Endometrium (tissue), 2 donors: ENCODE measurements at regions not wholly inside any gene's neighbourhood (a gene's known extent, or its start where the extent isn't known, plus 50 kb on each side); places are given as distances from the start of the nearest gene placed in this dataset.
"Not testable (repeated sequence)": the region's sequence is repeated elsewhere in the genome, so short reads cannot be mapped to it uniquely, and the experiment has no call there.

Experiments
- FAIRE-seq: peaks from 2 replicates; lab custom pipeline; 2012; peaks lifted over from hg19 to GRCh38; lab: Jason Lieb, UNC
- donor health status: control.
- donor health status: control.

DNA sequence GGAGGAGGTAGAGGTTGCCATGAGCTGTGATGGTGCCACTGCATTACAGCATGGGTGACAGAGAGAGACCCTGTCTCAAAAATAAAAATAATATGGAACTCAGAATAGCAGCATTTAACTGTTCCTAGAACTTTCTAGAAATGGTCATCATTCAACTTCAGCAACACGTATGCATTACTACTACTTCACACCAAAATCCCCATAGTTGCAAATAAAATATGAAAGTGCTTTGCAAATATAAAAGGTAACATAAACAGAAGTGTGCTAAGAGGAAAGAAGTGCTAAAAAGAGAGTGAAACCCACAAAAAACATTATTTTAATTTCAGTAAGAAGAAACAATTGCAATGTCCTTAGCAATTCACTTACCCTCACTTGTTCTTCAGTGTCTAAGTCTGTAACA lies 169.7 kb upstream of the NUDT4 start:
- no peak for FAIRE-seq

DNA sequence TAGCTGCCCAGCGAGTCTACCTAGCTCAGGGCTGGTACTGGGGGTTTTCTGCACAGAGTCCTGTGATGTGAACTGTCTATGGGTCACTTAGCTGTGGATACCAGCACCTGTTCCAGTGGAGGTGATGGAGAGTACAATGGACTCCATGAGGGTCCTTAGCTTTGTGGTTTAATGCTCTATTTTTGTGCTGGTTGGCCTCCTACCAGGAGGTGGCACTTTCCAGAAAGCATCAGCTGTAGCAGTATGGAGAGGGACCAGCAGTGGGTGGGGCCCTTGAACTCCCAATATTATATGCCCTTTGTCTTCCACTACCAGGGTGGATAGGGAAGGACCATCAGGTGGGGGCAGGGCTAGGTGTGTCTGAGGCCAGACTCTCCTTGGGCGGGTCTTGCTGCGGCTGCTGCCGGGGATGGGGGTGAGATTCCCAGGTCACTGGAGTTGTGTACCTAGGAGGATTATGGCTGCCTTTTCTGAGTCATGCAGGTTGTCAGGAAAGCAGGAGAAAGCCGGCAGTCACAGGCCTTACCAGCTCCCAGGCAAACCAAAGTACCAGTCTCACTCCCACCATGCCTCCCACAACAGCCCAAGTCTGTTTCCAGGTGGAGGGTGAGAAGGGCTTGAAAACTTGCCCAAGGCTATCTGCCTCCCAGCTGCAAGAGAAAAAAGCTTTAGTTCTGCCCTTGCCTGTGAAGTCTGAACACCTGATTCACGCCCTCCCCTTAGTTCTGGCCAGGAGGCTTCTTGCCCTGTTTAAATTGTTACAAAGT lies 163.0 kb upstream of the NUDT4 start:
- FAIRE-seq = no peak

DNA sequence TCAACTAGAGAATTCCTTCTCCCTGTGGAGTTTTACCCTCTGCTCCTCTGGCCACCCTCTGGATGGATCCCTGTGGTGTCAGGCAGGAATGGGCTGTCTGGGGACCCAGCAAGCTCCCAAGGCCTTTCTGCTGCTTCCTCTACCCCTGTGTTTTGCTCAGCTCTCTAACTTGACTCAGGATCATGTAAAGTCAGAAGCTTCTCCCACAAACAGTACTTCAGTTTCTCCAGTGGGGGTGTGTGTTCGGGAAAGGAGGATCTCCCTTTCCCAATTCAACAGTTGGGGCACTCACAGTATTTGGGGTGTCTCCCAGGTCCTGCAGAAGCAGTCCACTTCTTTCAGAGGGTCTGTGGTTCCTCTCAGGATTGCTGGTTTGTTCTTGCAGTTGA lies 162.4 kb upstream of the NUDT4 start:
- no peak for FAIRE-seq

DNA sequence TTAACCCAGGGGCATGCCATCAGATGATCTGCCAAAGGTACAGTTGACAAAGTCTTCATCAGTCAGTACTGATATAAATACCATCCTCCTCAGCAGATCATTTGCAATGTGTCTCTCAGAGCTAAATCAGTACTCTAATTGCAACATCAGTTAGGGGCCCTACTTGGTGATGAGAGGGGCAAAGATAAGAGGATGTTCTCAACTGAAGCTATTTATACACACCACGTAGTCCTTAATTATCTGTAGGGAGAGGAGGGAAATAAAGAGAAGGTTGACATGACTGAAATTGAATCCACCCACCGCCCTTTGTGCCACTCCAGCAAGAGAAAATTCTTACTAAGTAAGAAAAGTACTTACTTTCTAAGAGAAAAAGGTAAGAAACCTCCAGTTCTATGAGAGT lies 157.8 kb upstream of the NUDT4 start:
- no peak for FAIRE-seq

DNA sequence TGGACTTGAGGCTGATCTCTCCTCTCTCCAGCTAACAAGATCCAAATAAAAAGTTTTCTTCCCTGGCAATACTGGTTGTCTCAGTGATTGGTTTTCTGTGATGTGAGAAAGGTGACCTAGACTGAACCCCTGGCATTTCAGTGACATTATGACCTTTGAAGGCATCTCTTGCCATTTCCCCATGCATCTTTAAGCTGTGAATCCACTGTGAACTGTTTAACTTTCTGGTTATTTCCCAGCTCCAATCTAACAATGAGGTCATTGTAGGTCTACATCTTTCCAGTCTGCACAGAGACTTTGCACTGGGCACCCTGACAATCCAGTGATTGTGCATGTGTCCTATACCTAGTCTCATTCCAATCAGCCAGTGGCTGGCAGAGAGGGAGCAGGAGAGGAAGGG lies 155.9 kb upstream of the NUDT4 start:
- FAIRE-seq = no peak

DNA sequence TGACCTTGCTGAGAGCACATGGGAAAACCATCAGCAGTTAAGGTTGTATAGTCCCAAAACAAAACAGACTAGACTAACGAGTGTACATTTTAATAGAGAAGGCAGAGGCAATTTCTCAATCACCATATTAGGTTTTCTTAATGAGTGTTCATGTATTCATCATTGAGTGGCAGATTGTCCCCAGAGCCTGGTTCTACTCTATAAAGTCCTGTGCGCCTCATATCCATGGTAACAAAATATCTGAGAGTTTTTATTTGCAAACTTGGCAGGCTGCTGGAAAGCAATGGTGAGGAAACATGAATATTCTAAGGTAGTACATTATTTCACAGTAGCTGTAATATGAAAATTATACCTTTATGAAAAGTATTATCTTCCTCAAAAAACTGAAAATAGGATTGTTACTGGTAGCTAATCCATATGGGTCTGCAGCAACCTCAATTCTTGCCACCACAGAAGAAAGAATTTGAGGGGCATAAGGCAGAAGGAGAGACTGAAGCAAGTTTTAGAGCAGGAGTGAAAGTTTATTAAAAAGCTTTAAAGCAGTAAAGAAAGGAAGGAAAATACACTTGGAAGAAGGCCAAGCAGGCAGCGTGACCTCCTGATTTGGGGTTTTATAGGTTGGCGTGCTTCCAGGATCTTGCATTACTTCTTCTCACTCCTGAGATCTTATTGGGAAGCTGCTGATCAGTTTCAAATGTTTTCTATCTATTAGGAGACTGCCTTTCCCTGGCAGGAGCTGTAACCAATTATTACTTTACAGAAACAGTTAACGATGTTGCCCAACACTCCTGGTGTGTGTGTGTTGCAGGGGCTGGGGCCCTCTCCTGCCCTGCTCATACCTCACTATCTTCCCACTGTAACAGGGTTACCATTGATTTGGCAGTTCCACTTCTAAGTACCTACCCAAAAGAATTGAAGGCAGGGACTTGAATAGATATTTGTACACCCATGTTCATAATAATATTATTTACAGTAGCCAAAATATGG lies 154.0 kb upstream of the NUDT4 start:
- FAIRE-seq = no peak

DNA sequence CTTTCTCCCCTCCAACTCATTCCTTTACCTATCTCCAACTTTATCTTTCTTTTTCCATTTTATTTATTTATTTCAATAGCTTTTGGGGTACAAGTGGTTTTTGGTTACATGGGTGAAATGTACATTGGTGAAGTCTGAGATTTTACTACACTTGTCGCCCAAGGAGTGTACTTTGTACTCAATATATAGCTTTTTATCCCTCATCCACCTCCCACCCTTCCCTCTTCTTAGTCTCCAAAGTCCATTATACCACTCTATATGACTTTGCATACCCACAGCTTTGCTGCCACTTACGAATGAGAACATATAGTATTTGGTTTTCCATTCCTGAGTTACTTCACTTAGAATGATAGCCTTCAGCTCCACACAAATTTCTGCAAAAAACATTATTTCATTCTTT lies 152.6 kb upstream of the NUDT4 start:
- FAIRE-seq = no peak

DNA sequence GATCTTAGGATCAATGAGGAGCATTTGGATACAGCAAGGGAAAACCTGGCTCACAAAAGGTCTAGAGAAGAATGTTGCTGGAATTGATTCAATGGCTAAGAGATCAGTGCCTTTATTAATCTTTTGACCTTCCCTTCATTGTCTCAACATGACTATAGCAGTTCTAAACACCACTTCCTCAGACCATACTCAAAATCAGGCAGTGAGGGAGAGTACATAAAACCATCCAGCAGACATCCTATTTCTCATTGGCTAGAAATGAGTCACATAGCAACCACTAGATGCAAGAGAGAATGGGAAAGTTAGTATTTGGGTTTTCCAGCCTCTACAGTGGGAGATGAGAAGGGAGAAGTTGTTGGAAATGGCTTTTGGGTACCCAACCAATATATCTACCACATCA lies 151.4 kb upstream of the NUDT4 start:
- no peak for FAIRE-seq

DNA sequence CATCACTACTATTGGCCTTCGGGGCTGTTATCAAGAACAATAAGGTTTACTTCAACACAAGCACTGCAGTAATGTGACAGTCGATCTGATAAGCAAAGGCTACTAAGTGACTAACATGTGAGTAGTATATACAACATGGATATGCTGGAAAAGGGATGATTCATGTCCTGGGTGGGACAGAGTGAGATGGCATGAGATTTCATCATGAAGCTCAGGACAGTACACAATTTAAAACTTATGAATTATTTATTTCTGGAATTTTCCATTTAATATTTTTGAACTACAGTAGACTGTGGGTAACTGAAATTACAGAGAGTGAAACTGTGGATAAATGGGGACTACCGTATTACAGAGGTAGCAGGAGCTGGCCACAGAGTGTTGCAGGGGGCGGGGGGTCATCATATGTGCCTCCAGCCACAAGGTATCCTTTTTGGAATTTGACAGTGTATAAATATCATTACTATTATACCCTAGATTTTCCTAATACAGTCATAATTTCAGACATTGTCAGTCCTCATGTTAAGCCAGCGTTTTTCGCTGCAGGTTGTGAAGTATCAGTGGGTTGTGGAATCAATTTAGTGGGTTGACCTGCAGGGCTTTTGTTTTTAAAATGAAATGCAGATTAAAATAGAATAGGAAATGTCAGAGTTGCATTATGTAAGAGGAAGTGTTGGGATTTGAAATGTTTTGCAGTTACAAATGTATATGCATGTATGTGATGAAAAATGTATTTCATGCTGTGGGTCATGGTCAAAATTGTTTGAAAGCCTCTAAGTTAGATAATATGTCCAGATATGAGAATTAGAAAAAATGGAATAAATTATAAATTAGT lies 148.0 kb upstream of the NUDT4 start:
- FAIRE-seq = no peak

DNA sequence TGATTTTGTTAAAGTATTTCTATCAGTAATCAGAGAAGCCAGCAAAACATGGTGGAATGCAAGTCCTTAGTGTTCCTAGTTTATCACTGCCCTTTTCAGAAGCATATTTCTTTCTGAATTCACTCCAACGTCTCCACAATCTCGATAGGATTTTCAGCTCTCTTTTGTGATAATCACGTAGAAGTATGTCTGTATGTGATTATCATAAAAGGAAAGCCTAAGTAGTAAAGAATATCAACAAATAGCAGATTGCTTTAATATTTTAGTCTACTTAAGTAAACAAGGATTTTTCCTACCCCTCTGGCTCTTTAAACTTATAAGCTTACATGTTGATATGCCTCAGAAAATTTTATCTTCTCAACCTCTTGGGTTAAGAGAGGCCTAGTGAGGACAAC lies 147.4 kb upstream of the NUDT4 start:
- no peak for FAIRE-seq

DNA sequence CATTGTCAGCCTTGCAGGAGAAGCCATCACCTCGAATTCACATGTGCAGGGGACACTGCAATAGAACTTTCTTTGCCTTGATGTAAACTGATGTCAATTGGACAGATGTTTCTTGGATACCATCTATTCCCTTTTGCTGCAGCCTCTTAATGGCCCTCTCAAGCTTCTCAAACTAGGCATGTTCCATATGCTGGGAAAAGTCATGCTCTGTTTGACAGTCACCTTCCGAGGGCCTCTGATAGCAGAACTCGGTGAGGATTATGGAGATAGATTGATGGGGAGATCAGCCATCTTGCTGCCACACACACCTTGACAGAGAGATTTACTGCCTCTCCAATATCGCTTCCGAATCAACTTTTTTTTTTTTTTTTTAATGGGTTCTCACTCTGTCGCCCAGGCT lies 145.8 kb upstream of the NUDT4 start:
- FAIRE-seq = no peak

DNA sequence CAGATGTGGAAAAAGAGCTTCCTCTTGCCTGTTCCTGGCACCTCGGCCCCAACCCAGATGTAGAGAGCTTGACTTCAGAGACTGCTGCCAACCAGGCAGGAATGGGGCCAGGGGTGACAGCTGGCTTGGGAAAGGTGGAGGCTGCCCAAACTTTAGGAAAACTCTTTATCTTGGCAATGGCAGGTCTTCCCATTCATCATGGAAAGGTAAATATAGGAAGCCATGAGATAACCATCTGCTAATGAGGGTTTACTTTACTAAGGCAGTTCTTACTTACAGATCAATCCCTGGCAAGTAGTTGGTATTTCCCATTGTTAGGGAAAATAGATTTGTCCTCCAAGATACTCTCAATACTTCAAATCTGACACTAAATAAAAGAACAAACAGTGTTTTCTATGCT lies 143.1 kb upstream of the NUDT4 start:
- no peak for FAIRE-seq

DNA sequence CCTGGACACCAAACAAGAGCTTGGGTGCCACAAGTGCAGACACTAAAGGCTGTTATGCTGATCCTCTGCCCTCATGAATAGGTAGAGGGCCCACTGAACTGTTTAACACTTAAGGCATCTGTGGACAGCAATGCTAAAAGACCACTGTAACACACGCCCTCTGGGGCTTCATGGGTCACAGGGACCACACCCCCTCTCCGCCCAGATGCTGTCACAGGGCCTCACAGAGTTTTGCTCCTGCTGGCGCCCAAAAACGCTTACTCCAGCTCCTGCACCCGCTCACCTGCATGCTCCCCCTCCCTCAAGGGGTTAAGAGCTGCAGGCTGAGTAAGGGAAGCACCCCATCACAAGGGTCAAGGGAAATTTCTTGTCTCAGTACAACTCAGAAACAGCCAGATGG lies 141.8 kb upstream of the NUDT4 start:
- no peak for FAIRE-seq

DNA sequence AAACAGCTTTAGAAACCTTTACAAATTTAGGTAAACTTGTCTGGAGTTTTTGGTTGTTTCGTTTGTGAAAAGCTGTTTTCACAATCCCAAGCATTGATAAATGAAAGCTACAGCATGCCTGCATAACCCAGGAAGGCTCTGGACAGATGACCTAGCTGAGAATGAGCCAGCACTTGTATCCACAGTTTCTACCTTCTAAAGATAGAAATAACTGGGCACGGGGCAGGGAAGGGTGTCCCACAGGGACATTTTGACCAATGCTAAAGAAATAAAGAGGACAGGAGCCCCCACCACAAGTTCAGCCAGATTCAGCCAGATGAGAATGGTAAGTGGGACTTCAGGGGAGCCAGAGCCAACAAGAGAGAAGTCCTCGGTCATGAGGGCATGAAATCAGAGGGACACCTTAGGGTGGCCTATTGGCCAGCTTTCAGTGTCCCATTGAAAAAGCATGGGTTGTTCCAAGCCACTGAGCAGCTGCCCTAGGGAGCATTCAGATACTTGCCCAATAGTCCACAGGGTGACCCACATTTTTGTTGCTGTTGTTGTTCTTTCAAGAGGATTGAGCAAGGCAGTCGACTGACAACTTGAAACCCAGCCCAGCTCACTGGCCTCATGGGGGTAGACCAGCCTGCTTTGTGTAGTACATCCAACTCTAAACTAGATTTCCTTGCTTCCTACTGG lies 140.3 kb upstream of the NUDT4 start:
- no peak for FAIRE-seq

DNA sequence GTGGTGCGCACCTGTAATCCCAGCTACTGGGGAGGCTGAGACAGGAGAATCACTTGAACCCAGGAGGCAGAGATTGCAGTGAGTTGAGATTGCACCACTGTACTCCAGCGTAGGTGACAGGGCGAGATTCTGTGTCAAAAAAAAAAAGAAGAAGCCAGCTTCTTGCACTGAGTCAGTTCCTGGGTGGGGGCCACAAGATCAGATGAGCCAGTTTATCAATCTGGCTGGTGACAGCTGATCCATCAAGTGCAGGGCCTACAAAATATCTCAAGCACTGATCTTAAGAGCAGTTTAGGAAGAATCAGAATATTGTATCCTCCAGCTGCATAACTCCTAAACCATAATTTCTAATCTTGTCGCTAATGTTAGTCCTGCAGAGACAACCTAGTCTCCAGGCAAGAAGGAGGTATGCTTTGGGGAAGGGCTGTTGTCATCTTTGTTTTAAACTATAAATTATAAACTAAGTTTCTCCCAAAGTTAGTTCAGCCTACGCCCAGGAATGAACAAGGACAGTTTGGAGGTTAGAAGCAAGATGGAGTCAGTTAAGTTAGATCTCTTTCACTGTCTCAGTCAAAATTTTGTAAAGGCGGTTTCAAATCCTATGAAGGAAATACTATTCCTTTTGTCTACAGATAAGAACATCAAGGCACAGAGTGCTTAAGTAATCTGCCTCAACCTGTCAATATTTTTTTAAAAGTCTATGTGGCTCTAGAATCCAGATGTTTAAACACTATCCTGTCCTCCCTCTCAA lies 139.0 kb upstream of the NUDT4 start:
- FAIRE-seq = not testable (repeated sequence)

DNA sequence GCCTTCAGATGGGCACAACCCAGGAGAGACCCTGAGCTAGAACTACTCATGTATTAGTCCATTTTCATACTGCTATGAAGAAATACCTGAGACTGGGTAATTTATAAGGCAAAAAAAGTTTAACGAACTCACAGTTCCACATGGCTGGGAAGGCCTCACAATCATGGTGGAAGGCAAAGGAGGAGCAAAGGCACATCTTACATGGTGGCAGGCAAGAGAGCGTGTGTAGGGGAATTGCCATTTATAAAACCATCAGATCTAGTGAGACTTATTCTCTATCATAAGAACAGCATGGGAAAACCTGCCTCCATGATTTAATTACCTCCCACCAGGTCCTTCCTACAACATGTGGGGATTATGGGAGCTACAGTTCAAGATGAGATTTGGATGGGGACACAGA lies 137.9 kb upstream of the NUDT4 start:
- not testable (repeated sequence) for FAIRE-seq

DNA sequence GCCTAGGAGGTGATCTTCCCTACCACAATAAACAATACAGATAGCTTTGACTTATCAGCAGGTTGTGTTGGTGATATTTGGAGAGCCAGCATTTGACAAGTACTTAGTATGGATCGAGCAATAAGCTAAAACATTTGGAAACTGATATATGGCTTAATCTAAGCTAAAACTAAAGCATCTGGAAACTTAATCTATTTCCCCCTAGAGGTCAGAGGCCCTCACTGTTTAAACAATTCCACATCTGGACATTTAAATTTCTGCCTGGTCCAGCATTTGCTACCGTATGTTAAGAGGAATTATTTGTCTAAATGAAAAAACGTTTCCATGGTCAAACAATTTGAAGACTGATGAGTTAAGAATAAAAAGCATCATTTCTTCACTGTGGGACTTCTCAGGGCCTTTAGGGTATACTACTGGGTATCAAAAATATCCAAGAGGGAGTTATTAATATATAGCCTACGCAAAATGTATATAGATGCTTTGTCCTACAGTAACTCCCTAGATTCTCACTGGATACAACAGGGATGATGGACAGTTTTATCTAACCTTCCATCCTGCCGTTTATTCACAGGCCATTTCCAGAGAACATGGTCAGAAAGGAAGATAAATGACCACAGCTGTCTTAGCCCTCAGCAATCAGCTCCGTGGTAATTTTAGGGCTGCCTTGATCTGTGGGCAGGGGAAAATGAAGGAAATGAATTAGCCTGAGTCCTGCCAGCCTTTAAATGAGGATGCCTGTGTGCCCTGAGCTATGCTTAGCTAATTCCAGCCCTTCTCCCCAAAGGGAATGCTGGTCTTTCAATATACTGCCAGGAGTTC lies 135.4 kb upstream of the NUDT4 start:
- FAIRE-seq = no peak

DNA sequence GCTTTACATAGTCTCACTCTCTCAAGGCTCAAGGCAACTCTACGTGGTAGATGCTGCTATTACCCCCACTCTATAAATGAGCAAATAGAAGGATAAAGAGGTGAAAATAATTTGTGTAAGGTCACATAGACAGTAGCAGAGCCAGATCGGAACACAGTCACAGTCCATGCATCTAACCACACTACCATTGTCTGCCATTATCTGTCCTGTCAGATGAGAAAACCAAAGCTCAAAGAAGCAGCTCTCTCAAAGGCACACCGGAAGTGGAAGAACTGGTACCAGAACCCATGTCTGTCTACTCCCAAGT lies 134.4 kb upstream of the NUDT4 start:
- no peak for FAIRE-seq

DNA sequence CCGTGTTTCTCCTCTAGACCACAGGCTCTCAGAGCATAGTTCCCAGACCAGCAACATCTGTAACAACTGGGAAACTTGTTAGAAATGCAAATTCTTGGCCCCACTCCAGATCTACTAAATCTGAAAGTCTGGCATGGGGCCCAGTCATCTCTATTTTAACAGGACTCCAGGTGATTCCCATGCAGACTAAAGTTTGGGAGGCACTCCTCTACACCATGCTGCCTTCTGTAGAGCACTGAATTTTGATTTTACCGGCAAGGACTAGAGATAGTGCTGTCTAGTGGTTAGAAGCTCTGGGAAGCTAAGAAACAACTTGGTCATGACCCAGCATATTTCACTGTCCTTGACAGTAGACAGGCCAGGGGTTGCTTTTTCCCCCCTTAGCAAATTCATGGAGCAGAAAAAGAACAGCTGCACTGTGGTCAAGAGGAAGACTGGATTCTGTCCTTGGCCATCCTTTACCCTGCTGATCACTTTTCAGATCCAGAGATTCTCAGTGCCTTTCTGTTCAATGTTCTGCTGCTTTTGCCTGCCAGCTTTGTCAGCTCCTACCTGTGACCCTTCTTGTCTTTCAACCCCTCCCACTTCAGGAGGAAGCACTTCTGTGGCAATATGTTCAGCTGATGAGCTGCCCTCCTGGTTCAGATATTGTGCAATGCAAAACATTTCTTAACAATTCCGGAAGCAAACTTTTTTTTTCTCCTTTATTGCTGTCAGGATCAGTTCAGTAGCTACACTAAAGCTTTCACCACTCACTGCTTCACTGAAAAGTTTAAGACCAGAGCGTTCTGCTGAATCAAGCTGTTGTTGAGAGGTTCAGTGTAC lies 133.8 kb upstream of the NUDT4 start:
- no peak for FAIRE-seq
